ENCODE measurements at regions not wholly inside any gene's neighbourhood (a gene's known extent, or its start where the extent isn't known, plus 50 kb on each side); places are given as distances from the start of the nearest gene placed in this dataset.
A peak's percentile ranks its signal among the peaks of the same experiment; 100 is the strongest.

DNA sequence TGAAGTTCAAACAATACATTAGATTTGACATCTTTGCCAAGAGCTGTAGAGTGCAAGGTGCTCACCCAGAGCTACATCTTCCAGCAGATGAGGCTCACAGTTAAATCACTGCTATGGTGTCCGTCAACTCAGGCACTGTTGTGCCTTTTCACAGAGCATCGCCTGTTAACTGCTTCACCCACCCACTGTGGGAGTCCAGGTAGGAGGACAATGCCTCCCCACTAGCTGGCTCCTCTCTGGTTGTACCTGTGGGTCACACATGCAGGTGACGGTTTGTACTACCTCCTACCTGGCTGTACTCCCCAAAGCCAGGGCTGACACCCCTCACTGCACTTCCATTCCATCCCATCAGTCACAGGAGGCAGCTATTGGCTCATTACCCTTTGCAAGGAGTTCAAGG, 84.6 kb upstream of the TOP3B start:
- H3K4me1 ChIP-seq: no peaks in the 10 kb centered on the region
- H3K27ac ChIP-seq: no peak overlapping the region
- no peaks in the 10 kb centered on the region for H3K36me3 ChIP-seq
- intact Hi-C loops (cut with DNase I; ENCODE audit: low total_unique reads): no loop called here
- DNase-seq: no peak
- H3K4me3 ChIP-seq: no peak overlapping the region
- TF ChIP-seq, protein P1, sequence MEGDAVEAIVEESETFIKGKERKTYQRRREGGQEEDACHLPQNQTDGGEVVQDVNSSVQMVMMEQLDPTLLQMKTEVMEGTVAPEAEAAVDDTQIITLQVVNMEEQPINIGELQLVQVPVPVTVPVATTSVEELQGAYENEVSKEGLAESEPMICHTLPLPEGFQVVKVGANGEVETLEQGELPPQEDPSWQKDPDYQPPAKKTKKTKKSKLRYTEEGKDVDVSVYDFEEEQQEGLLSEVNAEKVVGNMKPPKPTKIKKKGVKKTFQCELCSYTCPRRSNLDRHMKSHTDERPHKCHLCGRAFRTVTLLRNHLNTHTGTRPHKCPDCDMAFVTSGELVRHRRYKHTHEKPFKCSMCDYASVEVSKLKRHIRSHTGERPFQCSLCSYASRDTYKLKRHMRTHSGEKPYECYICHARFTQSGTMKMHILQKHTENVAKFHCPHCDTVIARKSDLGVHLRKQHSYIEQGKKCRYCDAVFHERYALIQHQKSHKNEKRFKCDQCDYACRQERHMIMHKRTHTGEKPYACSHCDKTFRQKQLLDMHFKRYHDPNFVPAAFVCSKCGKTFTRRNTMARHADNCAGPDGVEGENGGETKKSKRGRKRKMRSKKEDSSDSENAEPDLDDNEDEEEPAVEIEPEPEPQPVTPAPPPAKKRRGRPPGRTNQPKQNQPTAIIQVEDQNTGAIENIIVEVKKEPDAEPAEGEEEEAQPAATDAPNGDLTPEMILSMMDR (IDR thresholded peaks at IDR 0.05): no peak
- H3K27me3 ChIP-seq: no peaks in the 10 kb centered on the region
- no peaks in the 10 kb centered on the region for H3K9me3 ChIP-seq

DNA sequence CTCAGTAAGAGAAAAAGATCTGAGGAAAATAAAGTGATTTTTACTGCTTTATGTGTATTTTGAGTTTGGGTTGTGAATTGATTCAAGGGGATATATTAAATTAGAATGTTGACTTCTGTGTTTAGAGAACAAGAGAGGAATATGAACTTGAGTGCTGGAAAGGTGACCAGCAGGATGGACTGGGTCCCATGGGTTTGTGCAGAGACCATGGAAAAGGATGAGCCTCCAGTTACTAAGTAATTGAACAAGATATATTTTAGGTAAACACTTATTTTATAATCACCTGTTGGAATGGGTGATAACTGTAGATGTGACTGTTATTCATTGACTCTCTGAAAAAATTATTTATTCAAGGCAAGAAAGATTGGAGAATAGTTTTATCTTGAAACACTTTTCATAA, 82.0 kb upstream of the TOP3B start:
- Histone ChIP-seq H3K4me1 (peaks cover 0 to 6% (median 3%) of the 10 kb centered on the region in 4 donors), H3K36me3 (no peaks in the 10 kb centered on the region), H3K27me3 (no peaks in the 10 kb centered on the region), H3K4me3 (no peak overlapping the region), H3K9me3 (no peaks in the 10 kb centered on the region), H3K27ac (no peak overlapping the region)
- no peak for DNase-seq
- TF ChIP-seq, protein P1 (IDR thresholded peaks at IDR 0.05): no peak
- intact Hi-C loops (cut with DNase I; ENCODE audit: low total_unique reads): no loop called here

DNA sequence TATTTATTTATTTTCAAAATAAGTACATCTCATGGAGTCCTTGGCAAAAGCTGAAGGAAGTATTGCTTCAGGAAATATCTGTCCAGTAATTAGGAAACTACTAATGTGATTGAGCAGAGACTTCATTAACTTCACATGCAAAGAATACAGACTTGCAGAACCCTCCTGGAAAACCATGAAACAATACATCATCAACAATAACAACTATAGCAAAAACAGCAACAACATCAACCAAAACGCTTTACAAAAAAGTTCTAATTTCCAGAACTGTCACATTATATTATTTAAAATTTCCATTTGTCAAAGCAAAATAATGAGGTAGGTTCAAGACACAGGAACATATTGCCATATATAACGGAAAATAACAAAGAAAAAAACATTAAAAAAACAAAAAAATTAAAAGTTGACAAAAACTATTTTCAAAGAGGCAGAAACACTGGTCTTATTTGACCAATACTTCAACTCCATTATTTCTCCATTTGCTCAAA, 79.8 kb upstream of the TOP3B start:
- intact Hi-C loops (cut with DNase I; ENCODE audit: low total_unique reads): no loop called here
- DNase-seq: no peak
- Histone ChIP-seq H3K4me3 (no peak overlapping the region), H3K27ac (no peak overlapping the region), H3K27me3 (peaks cover 0 to 11% of the 10 kb centered on the region in 2 donors), H3K36me3 (no peaks in the 10 kb centered on the region), H3K9me3 (no peaks in the 10 kb centered on the region), H3K4me1 (peaks cover 0 to 6% (median 3%) of the 10 kb centered on the region in 4 donors)
- TF ChIP-seq, protein P1 (IDR thresholded peaks at IDR 0.05): no peak

GRCh38 chr22:22061085-22062077, 78.8 kb upstream of the TOP3B start:
- no peak overlapping the region for H3K4me3 ChIP-seq
- TF ChIP-seq, protein P1 (IDR thresholded peaks at IDR 0.05): peak; percentile 38 to 50
- peak in 1 of 2 donors; percentile 71 for DNase-seq
- H3K27me3 ChIP-seq: peaks cover 0 to 18% of the 10 kb centered on the region in 2 donors
- H3K27ac ChIP-seq: peak overlapping the region in 1 of 2 donors; percentile 74
- peaks cover 0 to 6% (median 3%) of the 10 kb centered on the region in 4 donors for H3K4me1 ChIP-seq
- H3K36me3 ChIP-seq: no peaks in the 10 kb centered on the region
- H3K9me3 ChIP-seq: no peaks in the 10 kb centered on the region
- intact Hi-C loops (cut with DNase I; ENCODE audit: low total_unique reads): no loop called here

DNA sequence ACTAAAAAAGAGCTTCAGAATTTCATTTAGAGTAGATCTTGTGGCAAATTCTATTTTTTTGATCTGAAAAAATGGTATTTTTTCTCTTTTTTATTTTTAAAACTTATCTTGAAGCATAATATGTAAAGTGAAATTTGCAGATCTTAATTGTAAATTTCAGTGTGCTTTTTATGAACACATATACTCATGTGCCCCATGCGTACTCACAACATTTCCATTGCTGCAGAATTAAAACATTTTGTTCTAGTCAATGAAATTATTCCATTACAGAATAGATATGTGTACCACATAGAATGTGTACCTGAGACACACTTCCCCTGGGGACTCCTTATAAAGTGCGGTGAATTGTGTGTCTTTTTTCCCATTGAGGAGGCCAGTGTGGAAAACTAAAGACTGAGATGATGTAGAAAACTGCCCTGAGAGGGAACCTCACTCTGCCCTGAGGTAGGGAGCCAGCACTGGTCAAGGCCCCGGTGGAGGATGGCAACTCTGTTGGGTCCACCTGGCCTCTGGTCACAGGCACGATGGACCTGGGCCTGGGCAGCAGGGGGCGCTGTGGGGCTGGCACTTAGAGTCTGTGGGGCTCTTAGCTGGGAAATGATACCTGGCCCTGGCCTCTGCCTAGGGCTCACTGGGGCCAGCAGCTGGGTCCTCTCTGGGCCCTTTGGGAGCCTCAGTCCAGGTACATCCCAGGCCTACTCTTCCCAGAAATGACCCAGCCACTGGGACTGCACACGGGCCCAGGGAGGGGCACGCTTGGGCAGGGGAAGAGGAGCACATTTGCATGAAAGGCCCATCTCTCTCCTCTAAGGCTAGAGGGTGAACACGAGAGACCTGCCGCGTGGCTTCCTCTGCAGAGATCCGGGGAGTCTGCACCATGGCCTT, 77.9 kb upstream of the TOP3B start:
- Histone ChIP-seq H3K4me3 (no peak overlapping the region), H3K9me3 (no peaks in the 10 kb centered on the region), H3K4me1 (peaks cover 0 to 6% (median 3%) of the 10 kb centered on the region in 4 donors), H3K27me3 (peaks cover 0 to 18% of the 10 kb centered on the region in 2 donors), H3K27ac (peak overlapping the region in 1 of 2 donors; percentile 74), H3K36me3 (no peaks in the 10 kb centered on the region)
- TF ChIP-seq, protein P1 (IDR thresholded peaks at IDR 0.05): peak; percentile 43 to 47
- DNase-seq: peak in 1 of 2 donors; percentile 43
- intact Hi-C loops (cut with DNase I; ENCODE audit: low total_unique reads): no loop called here
